Fibroblast of skin of right quadriceps (primary cell): ENCODE measurements at regions not wholly inside any gene's neighbourhood (a gene's known extent, or its start where the extent isn't known, plus 50 kb on each side); places are given as distances from the start of the nearest gene placed in this dataset.
"Not testable (repeated sequence)": the region's sequence is repeated elsewhere in the genome, so short reads cannot be mapped to it uniquely, and the experiment has no call there.

Source experiments
- DNase-seq: peaks from one replicate; pipeline ENCODE4 v3.0.0-alpha.2; 2013

GRCh38 chr9:33695856-33696255 is 99.5 kb upstream of the PRSS3 start:
- no peak for DNase-seq

DNA sequence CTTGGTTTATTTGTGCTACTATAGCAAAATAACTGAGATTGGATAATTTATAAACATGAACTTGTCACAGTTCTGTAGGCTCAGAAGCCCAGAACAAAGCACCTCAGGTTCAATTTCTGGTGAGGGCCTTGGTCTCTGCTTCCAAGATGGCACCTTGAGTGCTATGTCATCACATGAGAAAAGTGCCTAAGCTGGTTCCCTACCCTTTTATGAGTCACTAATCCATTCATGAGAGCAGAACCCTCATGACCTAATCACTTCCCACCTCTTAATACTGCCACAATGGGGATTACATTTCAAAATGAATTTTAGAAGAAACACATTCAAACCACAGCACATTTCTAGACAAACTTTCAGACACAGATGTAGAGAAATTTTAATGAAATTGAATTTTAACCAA is 98.2 kb upstream of the PRSS3 start:
- DNase-seq = no peak

DNA sequence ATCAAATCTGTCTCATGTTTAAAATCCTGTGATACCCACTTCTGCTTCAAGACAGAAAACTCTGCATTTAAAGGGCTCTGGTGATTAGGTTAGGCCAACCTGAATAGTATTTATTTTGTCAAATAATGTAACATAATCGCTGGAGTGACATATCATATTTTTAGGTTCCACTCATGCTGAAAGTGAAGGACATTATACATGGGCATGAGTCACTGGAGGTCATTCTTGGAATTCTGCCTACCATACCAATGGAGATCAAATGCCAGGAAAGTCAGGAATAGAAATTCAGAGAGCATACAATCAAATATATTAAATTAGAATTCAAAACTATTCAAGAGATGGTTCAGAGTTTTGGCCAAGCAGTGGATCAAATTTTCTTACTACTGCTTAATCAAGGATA is 97.1 kb upstream of the PRSS3 start:
- DNase-seq = no peak

GRCh38 chr9:33700940-33701339 is 94.4 kb upstream of the PRSS3 start:
- not testable (repeated sequence) for DNase-seq

DNA sequence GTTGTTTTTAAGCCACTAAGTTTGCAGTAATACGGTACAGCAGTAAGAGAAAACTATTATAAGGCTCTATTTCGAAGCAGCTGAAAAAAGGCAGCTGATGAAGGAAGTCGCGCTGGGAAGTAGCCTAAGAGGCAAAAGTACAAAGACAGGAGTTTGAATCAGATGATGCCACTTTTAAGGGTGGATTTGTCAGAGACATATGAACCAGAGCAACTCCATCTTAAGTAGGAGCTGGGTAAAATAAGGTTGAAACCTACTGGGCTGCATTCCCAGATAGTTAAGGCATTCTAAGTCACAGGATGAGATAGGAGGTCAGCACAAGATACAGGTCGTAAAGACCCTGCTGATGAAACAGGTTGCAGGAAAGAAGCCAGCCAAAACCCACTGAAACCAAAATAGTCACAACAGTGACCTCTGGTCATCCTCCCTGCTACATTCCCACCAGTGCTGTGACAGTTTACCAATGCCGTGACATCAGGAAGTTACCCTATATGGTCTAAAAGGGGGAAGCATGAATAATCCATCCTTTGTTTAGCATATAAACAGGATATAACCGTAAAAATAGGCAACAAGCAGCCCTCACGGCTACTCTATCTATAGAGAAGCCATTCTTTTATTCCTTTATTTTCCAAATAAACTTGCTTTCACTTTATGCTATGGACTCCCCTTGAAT is 91.8 kb upstream of the PRSS3 start:
- no peak for DNase-seq

- not testable (repeated sequence) for DNase-seq
Observed at GRCh38 chr9:33705440-33705839, 89.9 kb upstream of the PRSS3 start.

DNA sequence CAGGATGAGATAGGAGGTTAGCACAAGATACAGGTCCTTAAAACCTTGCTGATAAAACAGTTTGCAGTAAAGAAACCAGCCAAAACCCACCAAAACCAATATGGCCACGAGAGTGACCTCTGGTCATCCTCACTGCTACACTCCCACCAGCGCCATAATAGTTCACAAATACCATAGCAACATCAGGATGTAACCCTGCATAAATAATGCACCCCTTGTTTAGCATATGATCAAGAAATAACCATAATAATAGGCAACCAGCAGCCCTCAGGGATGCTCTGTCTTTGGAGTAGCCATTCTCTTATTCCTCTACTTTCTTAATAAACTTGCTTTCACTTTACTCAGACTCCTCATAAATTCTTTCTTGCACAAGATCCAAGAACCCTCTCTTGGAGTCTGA is 86.9 kb upstream of the PRSS3 start:
- DNase-seq = no peak

- no peak for DNase-seq
Observed at GRCh38 chr9:33709269-33709668, 86.1 kb upstream of the PRSS3 start.

DNA sequence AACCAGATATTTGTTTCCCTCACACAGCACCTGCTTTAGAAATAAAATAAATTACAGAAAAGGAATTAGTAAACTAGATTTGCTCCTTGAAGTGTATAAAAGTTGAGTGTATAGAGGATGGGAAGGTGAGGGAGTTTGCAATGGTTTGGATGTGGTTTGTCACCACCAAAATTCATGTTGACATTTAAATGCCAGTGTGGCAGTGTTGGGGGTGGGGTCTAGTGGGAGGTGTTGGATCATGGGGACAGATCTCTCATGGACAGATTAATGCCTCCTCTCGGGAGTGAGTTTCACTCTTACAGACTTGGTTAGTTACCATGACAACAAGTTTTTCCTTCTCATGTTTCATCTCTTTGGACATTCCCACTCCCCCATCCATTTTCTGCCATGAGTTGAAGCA is 83.9 kb upstream of the PRSS3 start:
- DNase-seq = not testable (repeated sequence)

- DNase-seq = no peak
Observed at GRCh38 chr9:33714989-33715388, 80.4 kb upstream of the PRSS3 start.

DNA sequence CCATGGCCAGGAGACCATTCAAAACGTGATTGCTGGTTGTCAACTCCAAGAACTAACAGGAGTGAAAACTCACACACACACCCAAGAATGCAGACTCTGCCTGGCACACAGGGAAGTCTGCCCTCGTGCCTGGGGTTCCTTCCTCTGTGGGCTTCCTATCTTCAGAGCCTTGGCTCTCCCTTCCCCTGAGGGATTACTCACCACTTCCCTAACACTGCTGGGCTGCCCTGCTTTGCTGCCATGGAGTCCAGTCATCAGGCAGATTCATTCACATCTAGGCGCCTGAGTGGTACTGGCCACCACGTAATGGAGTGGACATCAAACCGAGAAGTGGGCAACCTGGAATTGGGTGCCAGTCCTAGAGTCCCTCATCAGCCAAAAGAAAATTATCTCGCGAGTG is 76.4 kb upstream of the PRSS3 start:
- DNase-seq = no peak

GRCh38 chr9:33719581-33720374 is 75.6 kb upstream of the PRSS3 start:
- no peak for DNase-seq

GRCh38 chr9:33721674-33722358 is 73.5 kb upstream of the PRSS3 start:
- DNase-seq = peak; percentile 68

- no peak for DNase-seq
Observed at GRCh38 chr9:33722359-33722675, 73.0 kb upstream of the PRSS3 start.

GRCh38 chr9:33728613-33729012 is 66.7 kb upstream of the PRSS3 start:
- no peak for DNase-seq

GRCh38 chr9:33731142-33731541 is 64.2 kb upstream of the PRSS3 start:
- no peak for DNase-seq

DNA sequence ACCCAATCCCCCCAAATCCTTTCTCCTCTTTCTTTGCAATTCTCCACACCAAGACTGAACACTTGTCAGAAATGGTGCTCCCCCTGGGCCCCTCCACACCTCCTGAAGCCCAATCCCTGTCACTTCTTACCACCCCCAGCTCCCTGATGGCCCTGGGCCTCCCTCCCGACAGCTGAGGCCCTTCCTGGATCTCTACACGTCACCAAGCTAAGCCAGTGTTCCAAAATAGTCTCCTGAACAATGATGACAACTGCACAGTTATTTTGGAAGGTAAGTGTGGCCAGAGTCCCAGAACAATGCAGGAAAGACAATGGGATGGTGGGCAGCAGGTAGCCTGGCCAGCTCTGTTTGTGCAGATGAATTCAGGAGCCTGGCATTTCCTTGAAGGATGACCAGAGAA is 63.7 kb upstream of the PRSS3 start:
- no peak for DNase-seq

- not testable (repeated sequence) for DNase-seq
Observed at GRCh38 chr9:33734247-33734940, 61.0 kb upstream of the PRSS3 start.

DNA sequence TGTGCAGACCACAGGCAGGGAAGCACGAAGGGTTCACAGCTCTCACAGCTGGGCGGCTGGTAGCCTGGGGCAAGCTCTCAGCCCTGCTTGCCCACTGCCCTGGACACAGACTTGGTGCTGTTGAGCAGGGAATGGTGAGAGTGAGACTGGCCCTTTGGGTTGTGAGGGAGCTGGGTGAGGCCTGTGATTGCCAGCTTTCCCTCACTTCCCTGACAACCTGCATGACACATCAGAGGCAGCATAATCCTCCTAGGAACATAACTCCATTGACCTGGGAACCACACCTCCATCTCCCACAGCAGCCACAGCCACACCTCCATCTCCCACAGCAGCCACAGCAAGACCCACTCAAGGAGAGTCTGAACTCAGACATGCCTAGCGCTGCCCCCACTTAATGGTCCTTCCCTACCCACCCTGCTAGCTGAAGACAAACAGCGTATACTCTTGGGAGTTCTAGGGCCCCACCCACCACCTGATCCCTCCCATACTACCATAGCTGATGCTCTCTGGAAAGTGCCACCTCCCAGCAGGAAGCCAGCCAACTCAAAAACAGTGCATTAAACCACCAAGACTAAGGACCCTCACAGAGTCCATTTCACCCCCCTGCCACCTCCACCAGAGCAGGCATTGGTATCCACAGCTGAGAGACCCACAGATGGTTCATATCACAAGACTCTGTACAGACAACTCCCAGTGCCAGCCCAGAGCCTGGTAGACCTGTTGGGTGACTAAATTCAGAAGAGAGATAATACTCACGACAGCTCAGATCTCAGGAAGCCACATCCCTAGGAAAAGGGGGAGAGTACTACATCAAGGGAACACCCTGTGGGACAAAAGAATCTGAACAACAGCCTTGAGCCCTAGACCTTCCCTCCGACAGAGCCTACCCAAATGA is 60.2 kb upstream of the PRSS3 start:
- not testable (repeated sequence) for DNase-seq

- DNase-seq = peak; percentile 50
Observed at GRCh38 chr9:33737811-33738606, 57.4 kb upstream of the PRSS3 start.

DNA sequence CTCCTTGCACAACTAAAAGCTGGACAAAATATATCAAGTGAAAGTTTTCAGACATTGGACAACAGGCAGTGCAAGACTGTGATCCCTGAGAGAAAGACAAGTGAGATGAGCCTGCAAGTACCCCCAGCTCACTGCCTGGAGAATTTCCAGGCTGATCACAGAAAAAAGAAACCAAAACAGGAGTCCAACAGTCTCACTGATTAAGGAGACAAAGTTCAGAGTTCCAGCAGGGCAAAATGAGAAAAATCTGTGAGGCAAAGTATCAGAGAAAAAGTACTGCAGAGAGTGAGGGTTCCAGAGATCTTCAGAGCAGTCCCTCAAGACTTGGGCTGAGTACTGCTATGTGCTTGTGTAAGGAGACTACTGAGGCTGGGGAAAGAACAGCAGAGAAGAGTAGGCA is 56.0 kb upstream of the PRSS3 start:
- no peak for DNase-seq

GRCh38 chr9:33740075-33740474 is 55.3 kb upstream of the PRSS3 start:
- DNase-seq = no peak
